HFFc6 (cell line): ENCODE measurements at regions not wholly inside any gene's neighbourhood (a gene's known extent, or its start where the extent isn't known, plus 50 kb on each side); places are given as distances from the start of the nearest gene placed in this dataset.

Experiments used
- DNase-seq: peaks from one replicate; pipeline ENCODE4 v3.0.0-alpha.2; 2018
- H3K27ac Mint-ChIP-seq: 2 replicates; pipeline ENCODE4 v1.8.0; 2020; ENCODE audit warnings: mild to moderate bottlenecking, mixed read lengths
- H3K27me3 Mint-ChIP-seq: 2 replicates; pipeline ENCODE4 v1.8.0; 2021; ENCODE audit warnings: mild to moderate bottlenecking, moderate library complexity, mixed read lengths; ENCODE audit not compliant: insufficient read depth
- H3K36me3 Mint-ChIP-seq: 2 replicates; pipeline ENCODE4 v1.8.0; 2021; ENCODE audit warnings: low read depth, mixed read lengths
- H3K4me1 Mint-ChIP-seq: 2 replicates; pipeline ENCODE4 v1.8.0; 2020; ENCODE audit warnings: low read depth, mixed read lengths
- H3K4me3 Mint-ChIP-seq: 2 replicates; pipeline ENCODE4 v1.8.0; 2020; ENCODE audit warnings: mild to moderate bottlenecking, moderate library complexity, mixed read lengths
- H3K9me3 Mint-ChIP-seq: 2 replicates; pipeline ENCODE4 v1.8.0; 2020; ENCODE audit warnings: mild to moderate bottlenecking, mixed read lengths
- TF ChIP-seq, protein P1 (sequence below): fragments of 200-600 bp; sonication (generic); IDR thresholded peaks from 2 replicates; pipeline ENCODE4 v1.5.0; 2021; ENCODE audit warnings: antibody characterized with exemption, mild to moderate bottlenecking

DNA sequence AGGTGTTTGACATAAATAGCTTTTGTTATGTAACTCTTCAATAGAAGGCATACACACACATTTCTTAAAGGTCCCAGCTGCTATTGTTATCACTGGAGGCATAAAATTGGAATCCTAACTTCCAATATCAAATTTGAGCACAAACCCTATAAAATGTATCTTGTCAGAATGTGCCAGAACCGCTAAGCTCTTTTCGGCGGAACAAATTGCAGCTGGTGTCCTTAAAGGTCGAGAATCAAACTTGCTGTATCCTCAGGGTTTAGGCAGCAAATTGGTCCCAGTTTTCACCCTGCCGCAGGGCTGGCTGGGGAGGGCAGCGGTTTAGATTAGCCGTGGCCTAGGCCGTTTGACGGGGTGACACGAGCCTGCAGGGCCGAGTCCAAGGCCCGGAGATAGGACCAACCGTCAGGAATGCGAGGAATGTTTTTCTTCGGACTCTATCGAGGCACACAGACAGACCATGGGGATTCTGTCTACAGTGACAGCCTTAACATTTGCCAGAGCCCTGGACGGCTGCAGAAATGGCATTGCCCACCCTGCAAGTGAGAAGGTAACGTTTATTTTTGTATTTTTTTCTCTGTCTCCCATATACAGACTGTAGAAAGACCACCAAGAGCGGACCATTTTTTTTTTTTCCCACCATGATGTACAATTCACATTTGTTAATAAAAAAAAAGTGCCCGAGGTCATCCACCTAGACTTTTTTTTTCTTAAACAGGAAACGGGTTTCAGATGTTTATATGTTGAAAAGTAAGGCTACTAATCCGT, 297.1 kb downstream of the IRF8 start:
- no peaks in the 10 kb centered on the region for H3K36me3 Mint-ChIP-seq
- no peaks in the 10 kb centered on the region for H3K9me3 Mint-ChIP-seq
- H3K4me3 Mint-ChIP-seq, result no peak overlapping the region
- TF ChIP-seq, protein P1, sequence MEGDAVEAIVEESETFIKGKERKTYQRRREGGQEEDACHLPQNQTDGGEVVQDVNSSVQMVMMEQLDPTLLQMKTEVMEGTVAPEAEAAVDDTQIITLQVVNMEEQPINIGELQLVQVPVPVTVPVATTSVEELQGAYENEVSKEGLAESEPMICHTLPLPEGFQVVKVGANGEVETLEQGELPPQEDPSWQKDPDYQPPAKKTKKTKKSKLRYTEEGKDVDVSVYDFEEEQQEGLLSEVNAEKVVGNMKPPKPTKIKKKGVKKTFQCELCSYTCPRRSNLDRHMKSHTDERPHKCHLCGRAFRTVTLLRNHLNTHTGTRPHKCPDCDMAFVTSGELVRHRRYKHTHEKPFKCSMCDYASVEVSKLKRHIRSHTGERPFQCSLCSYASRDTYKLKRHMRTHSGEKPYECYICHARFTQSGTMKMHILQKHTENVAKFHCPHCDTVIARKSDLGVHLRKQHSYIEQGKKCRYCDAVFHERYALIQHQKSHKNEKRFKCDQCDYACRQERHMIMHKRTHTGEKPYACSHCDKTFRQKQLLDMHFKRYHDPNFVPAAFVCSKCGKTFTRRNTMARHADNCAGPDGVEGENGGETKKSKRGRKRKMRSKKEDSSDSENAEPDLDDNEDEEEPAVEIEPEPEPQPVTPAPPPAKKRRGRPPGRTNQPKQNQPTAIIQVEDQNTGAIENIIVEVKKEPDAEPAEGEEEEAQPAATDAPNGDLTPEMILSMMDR, result no peak
- no peaks in the 10 kb centered on the region; the same call in 1 of the 2 replicates for H3K4me1 Mint-ChIP-seq
- no peak for DNase-seq
- no peak overlapping the region for H3K27ac Mint-ChIP-seq
- H3K27me3 Mint-ChIP-seq, result peaks cover 72% of the 10 kb centered on the region

DNA sequence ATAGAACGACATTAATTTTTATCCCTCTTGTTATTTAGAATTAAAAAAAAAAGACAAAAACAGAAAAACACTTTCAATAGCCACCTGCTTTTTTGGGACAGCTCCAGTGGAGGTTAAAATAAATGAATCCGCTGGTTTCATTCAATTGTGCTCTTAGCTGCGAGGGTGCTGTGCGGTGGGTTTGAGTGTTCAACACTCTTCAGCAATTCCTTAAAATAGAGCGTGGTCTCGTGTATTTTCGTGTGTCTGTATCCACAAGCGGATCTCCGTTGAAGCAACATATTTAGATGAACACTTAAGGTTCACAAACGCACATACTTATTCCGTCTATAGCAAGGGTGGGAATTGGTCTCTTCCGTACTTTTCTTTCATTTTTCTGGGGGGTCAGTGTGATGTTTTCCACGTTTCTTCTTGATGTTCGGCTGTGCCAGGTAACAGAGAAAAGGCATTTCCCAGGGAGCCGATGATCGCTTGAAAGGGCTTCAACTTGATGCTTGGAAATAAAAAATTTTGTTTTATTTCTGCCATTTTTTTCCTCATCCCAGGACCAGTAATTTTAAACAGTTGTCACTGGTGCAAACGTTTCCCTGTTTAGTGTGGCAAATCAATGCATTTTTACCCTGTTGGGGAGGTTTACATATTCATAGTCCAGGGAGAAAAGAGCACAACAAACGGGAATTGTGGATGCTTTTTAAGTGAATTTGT, 297.9 kb downstream of the IRF8 start:
- Mint-ChIP-seq H3K9me3 (no peaks in the 10 kb centered on the region), H3K4me3 (no peak overlapping the region), H3K27me3 (peaks cover 70% of the 10 kb centered on the region), H3K36me3 (no peaks in the 10 kb centered on the region), H3K4me1 (no peaks in the 10 kb centered on the region; the same call in 1 of the 2 replicates), H3K27ac (no peak overlapping the region)
- TF ChIP-seq, protein P1, result no peak
- DNase-seq, result no peak

GRCh38 chr16:86198206-86199118, 299.5 kb downstream of the IRF8 start:
- no peaks in the 10 kb centered on the region for H3K36me3 Mint-ChIP-seq
- H3K4me1 Mint-ChIP-seq, result no peaks in the 10 kb centered on the region; the same call in 1 of the 2 replicates
- H3K27me3 Mint-ChIP-seq, result peaks cover 71% of the 10 kb centered on the region

DNA sequence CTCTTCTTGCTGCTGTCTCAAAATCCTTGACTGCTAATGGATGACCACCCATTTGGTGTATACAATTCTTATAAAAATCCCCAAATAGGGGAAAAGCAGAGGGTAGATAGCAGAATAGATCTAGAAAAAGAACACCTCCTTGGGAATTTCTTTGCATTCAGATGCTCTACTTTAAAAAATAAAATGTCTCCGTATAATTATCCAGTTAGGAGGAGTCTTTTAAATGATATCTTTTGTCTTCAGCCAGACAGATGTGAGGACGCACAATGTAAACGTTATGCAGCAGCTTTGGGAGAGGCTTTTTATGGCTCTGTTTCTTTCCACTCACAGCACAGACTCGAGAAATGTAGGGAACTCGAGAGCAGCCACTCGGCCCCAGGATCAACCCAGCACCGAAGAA, 300.2 kb downstream of the IRF8 start:
- Mint-ChIP-seq H3K4me3 (no peak overlapping the region), H3K27ac (no peak overlapping the region), H3K27me3 (peaks cover 72% of the 10 kb centered on the region), H3K36me3 (no peaks in the 10 kb centered on the region), H3K9me3 (no peaks in the 10 kb centered on the region), H3K4me1 (no peaks in the 10 kb centered on the region; the same call in 1 of the 2 replicates)
- no peak for DNase-seq
- TF ChIP-seq, protein P1, result no peak

More at GRCh38 chr16:86198206-86199118, 299.5 kb downstream of the IRF8 start:
- TF ChIP-seq, protein P1, result no peak
- DNase-seq, result no peak
- no peaks in the 10 kb centered on the region for H3K9me3 Mint-ChIP-seq
- no peak overlapping the region for H3K27ac Mint-ChIP-seq
- no peak overlapping the region for H3K4me3 Mint-ChIP-seq
